ENCODE measurements at regions not wholly inside any gene's neighbourhood (a gene's known extent, or its start where the extent isn't known, plus 50 kb on each side); places are given as distances from the start of the nearest gene placed in this dataset.

DNA sequence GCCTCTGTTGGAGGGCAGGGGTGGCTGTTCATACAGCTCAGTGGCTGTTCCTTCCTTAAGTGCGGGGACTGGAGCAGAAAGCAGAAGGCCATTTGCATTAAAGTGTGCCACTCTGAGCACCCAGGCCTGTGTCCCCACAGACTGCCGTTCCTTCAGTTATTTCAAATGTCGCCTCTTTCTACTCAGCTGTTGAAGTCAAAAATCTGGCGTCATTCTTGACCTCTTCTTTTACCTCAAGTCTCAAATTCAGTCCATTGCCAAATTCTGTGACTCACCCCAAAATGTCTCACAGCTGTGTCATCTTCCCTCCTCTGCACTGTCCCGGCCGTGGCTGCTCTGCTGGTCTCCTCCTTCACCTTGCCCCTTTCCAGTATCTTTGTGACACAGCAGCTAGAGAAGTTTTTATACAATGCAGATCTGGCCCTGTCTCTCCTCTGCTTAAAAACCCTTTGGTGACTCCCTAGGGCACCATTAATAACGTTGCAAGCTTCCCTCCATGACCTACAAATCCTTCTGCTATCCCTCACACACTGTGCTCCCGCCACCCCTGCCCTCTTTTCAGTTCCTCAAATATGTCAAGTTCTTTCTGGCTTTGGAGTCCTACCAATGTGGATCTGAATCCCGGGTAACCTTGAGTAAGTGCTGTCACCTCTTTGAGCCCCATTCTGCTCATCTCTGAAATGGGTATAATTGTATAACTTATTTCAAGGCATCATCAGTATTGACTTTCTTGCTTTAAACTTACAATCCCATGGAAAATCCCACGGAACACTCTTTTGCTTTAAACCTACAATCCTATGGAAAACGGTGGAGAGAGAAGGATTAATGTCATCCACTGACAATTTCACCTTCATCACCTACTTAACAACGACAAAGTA, 98.3 kb upstream of the BOD1 start:
- DNase-seq (ENCODE audit: low read depth, low spot score) = peak; percentile 33
- POLR2A ChIA-PET = no interaction called here
- no peaks in the 10 kb centered on the region for H3K9me3 ChIP-seq (ENCODE audit: control insufficient read depth, insufficient read depth, low read depth, low read length)

GRCh38 chr5:173715607-173716006, 99.2 kb upstream of the BOD1 start:
- in situ Hi-C loops (cut with HindIII; ENCODE audit: low pct_unique_long_range_greater_than_20kb, low sequenced_read_pairs) = no loop called here
- Histone ChIP-seq H3K9me3 (ENCODE audit: control insufficient read depth, insufficient read depth, low read depth, low read length) (no peaks in the 10 kb centered on the region), H3K27me3 (ENCODE audit: control insufficient read depth, insufficient read depth, low read length) (no peaks in the 10 kb centered on the region), H3K36me3 (ENCODE audit: control insufficient read depth, insufficient read depth, low read length) (no peaks in the 10 kb centered on the region), H3K27ac (ENCODE audit: low read length) (no peak overlapping the region), H3K4me1 (ENCODE audit: control insufficient read depth, insufficient read depth, low read length) (no peaks in the 10 kb centered on the region), H3K4me3 (ENCODE audit: low read depth in 2 of 2, low read length in 2 of 2) (no peak overlapping the region)
- DNase-seq (ENCODE audit: low read depth, low spot score) = no peak
- ChIA-PET CTCF (no interaction called here), POLR2A (no interaction called here)
- no peak for ATAC-seq
- intact Hi-C loops (cut with micrococcal nuclease; ENCODE audit: unreplicated experiment) = no loop called here
- TF ChIP-seq SIN3A (IDR thresholded peaks at IDR 0.05; ENCODE audit: borderline replicate concordance, insufficient read depth, low read depth, low read length) (no peak), POLR2AphosphoS5 (IDR thresholded peaks at IDR 0.05; ENCODE audit: low read depth, low read length) (no peak), CTCF (IDR thresholded peaks at IDR 0.05) (no peak), TCF7L2 (IDR thresholded peaks at IDR 0.05; ENCODE audit: low read depth, low read length) (no peak)
- TF ChIP-seq, protein P1, sequence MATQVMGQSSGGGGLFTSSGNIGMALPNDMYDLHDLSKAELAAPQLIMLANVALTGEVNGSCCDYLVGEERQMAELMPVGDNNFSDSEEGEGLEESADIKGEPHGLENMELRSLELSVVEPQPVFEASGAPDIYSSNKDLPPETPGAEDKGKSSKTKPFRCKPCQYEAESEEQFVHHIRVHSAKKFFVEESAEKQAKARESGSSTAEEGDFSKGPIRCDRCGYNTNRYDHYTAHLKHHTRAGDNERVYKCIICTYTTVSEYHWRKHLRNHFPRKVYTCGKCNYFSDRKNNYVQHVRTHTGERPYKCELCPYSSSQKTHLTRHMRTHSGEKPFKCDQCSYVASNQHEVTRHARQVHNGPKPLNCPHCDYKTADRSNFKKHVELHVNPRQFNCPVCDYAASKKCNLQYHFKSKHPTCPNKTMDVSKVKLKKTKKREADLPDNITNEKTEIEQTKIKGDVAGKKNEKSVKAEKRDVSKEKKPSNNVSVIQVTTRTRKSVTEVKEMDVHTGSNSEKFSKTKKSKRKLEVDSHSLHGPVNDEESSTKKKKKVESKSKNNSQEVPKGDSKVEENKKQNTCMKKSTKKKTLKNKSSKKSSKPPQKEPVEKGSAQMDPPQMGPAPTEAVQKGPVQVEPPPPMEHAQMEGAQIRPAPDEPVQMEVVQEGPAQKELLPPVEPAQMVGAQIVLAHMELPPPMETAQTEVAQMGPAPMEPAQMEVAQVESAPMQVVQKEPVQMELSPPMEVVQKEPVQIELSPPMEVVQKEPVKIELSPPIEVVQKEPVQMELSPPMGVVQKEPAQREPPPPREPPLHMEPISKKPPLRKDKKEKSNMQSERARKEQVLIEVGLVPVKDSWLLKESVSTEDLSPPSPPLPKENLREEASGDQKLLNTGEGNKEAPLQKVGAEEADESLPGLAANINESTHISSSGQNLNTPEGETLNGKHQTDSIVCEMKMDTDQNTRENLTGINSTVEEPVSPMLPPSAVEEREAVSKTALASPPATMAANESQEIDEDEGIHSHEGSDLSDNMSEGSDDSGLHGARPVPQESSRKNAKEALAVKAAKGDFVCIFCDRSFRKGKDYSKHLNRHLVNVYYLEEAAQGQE (IDR thresholded peaks at IDR 0.05; ENCODE audit: insufficient read depth in 1 of 2, low read depth in 2 of 2, low read length in 1 of 2) = no peak
- no TSS peak for BruUV-seq (replicated peaks)

More for the DNA sequence above, 98.3 kb upstream of the BOD1 start:
- no TSS peak for BruUV-seq (replicated peaks)
- no peaks in the 10 kb centered on the region for H3K4me1 ChIP-seq (ENCODE audit: control insufficient read depth, insufficient read depth, low read length)
- no peaks in the 10 kb centered on the region for H3K36me3 ChIP-seq (ENCODE audit: control insufficient read depth, insufficient read depth, low read length)
- no peak overlapping the region for H3K27ac ChIP-seq (ENCODE audit: low read length)
- CTCF ChIA-PET = no interaction called here
- no peaks in the 10 kb centered on the region for H3K27me3 ChIP-seq (ENCODE audit: control insufficient read depth, insufficient read depth, low read length)
- TF ChIP-seq TCF7L2 (IDR thresholded peaks at IDR 0.05; ENCODE audit: low read depth, low read length) = no peak
- no peak for TF ChIP-seq SIN3A (IDR thresholded peaks at IDR 0.05; ENCODE audit: borderline replicate concordance, insufficient read depth, low read depth, low read length)
- TF ChIP-seq, protein P1 (IDR thresholded peaks at IDR 0.05; ENCODE audit: insufficient read depth in 1 of 2, low read depth in 2 of 2, low read length in 1 of 2) = no peak
- TF ChIP-seq CTCF (IDR thresholded peaks at IDR 0.05) = no peak
- no peak for TF ChIP-seq POLR2AphosphoS5 (IDR thresholded peaks at IDR 0.05; ENCODE audit: low read depth, low read length)
- no peak for ATAC-seq
- no peak overlapping the region for H3K4me3 ChIP-seq (ENCODE audit: low read depth in 2 of 2, low read length in 2 of 2)
- intact Hi-C loops (cut with micrococcal nuclease; ENCODE audit: unreplicated experiment) = no loop called here
- in situ Hi-C loops (cut with HindIII; ENCODE audit: low pct_unique_long_range_greater_than_20kb, low sequenced_read_pairs) = no loop called here
